ENCODE measurements at regions not wholly inside any gene's neighbourhood (a gene's known extent, or its start where the extent isn't known, plus 50 kb on each side); places are given as distances from the start of the nearest gene placed in this dataset.

DNA sequence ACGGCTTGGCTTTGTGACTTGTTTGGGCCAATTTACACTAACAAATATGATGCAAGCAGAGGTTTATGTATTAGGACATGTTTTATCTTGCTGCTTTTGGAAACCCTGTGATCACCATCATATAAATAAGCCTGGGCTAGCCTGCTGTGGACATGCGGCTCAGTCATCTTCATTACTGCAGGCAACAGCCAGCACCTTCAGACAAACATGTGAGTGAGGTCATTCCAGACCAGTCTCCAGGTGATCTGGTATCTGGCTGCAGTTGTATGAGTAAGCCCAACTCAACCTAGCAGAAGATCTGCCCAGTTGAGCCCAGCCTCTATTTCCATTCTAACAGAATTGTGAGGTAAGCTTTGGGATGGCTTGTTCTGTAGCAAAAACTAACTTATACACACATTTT lies 254.6 kb upstream of the ATP5MC3 start:
- FAIRE-seq (no peak), DNase-seq (ENCODE audit: low read depth in 1 of 2, low spot score in 2 of 2) (no peak)
- Histone ChIP-seq H2AFZ (ENCODE audit: low read length) (no peak overlapping the region), H3K4me1 (replicated peaks in 1 of 4; ENCODE audit: control insufficient read depth in 3 of 4, insufficient read depth in 4 of 4, low read length in 3 of 4) (no peaks in the 10 kb centered on the region), H3K56ac (replicated peaks; ENCODE audit: insufficient read length, low read depth, low read length) (no peak overlapping the region), H4K20me1 (replicated peaks in 1 of 2; ENCODE audit: control insufficient read depth in 1 of 2, insufficient read depth in 2 of 2, low read length in 2 of 2) (no peaks in the 10 kb centered on the region), H2BK12ac (ENCODE audit: low read depth, low read length) (no peak overlapping the region), H3K4ac (replicated peaks; ENCODE audit: insufficient read length, low read depth, low read length) (no peak overlapping the region), H3K79me2 (ENCODE audit: control insufficient read depth in 1 of 2, insufficient read depth in 2 of 2, low read length in 2 of 2) (no peaks in the 10 kb centered on the region), H3K23me2 (ENCODE audit: low read depth, low read length) (no peaks in the 10 kb centered on the region), H3K27ac (ENCODE audit: low read depth, low read length) (no peak overlapping the region), H3K4me2 (ENCODE audit: insufficient read depth in 1 of 2, low read depth in 2 of 2, low read length in 2 of 2) (no peak overlapping the region), H4K5ac (ENCODE audit: insufficient read length, low read depth, low read length) (no peak overlapping the region), H2AK5ac (ENCODE audit: low read depth, low read length) (no peak overlapping the region), H3K18ac (ENCODE audit: extremely low read depth, low read length) (no peak overlapping the region), H2BK15ac (ENCODE audit: low read length) (no peak overlapping the region), H3K36me3 (ENCODE audit: control insufficient read depth in 2 of 4, insufficient read depth in 4 of 4, low read length in 3 of 4) (no peaks in the 10 kb centered on the region), H2BK20ac (ENCODE audit: low read length) (no peak overlapping the region), H2BK120ac (replicated peaks; ENCODE audit: low read depth, low read length) (no peak overlapping the region), H4K8ac (ENCODE audit: extremely low read depth, insufficient read depth, low read length) (no peak overlapping the region), H3K9me3 (ENCODE audit: insufficient read depth in 2 of 2, low read depth in 1 of 2, low read length in 1 of 2) (no peaks in the 10 kb centered on the region), H3K27me3 (replicated peaks in 1 of 4; ENCODE audit: control insufficient read depth in 3 of 4, extremely low read depth in 1 of 4, insufficient read depth in 3 of 4, low read length in 3 of 4) (no peaks in the 10 kb centered on the region), H3K79me1 (ENCODE audit: low read depth, low read length) (no peaks in the 10 kb centered on the region), H3K4me3 (ENCODE audit: extremely low read depth in 1 of 4, insufficient read depth in 2 of 4, low read depth in 3 of 4, low read length in 4 of 4) (no peak overlapping the region), H3K9ac (replicated peaks in 1 of 4; ENCODE audit: extremely low read depth in 1 of 4, low read depth in 3 of 4, low read length in 3 of 4) (no peak overlapping the region), H4K91ac (replicated peaks; ENCODE audit: insufficient read length, low read length) (no peak overlapping the region), H3K23ac (ENCODE audit: insufficient read length) (no peak overlapping the region), H3K14ac (ENCODE audit: insufficient read length) (no peak overlapping the region), H2BK5ac (ENCODE audit: low read depth, low read length) (no peak overlapping the region)
- ChIA-PET POLR2A (ENCODE audit: partially characterized antibody) (no interaction called here), CTCF (ENCODE audit: partially characterized antibody) (interaction anchor here (0.8 to 1.7 kb wide), 2 partner anchors 20 to 105 kb away, joined by 3 to 7 read pairs; no protein-coding TSS in a partner anchor)
- TF ChIP-seq YY1 (IDR thresholded peaks at IDR 0.05; ENCODE audit: low read depth, low read length) (no peak), MAFK (IDR thresholded peaks at IDR 0.05; ENCODE audit: low read depth, low read length) (no peak), RFX5 (IDR thresholded peaks at IDR 0.05; ENCODE audit: borderline replicate concordance, low read depth, low read length) (no peak), HDAC6 (IDR thresholded peaks at IDR 0.05; ENCODE audit: low read depth, low read length) (no peak), KDM5A (IDR thresholded peaks at IDR 0.05; ENCODE audit: low read length) (no peak), SAP30 (IDR thresholded peaks at IDR 0.05; ENCODE audit: insufficient read depth, insufficient replicate concordance, low read length) (no peak), RAD21 (IDR thresholded peaks at IDR 0.05 in 1 of 2, conservative IDR thresholded peaks at IDR 0.05 in 1 of 2; ENCODE audit: low read depth in 2 of 2, low read length in 2 of 2) (no peak), SIRT6 (IDR thresholded peaks at IDR 0.05; ENCODE audit: low read length) (no peak), POLR2A (IDR thresholded peaks at IDR 0.05; ENCODE audit: control extremely low read depth in 1 of 2, low read depth in 2 of 2, low read length in 2 of 2) (no peak), BACH1 (IDR thresholded peaks at IDR 0.05; ENCODE audit: low read length) (no peak), TAF7 (optimal IDR thresholded peaks at IDR 0.05; ENCODE audit: borderline replicate concordance, low read depth, low read length) (no peak), RBBP5 (IDR thresholded peaks at IDR 0.05; ENCODE audit: borderline replicate concordance, low read depth, low read length) (no peak)
- TF ChIP-seq, protein P1, sequence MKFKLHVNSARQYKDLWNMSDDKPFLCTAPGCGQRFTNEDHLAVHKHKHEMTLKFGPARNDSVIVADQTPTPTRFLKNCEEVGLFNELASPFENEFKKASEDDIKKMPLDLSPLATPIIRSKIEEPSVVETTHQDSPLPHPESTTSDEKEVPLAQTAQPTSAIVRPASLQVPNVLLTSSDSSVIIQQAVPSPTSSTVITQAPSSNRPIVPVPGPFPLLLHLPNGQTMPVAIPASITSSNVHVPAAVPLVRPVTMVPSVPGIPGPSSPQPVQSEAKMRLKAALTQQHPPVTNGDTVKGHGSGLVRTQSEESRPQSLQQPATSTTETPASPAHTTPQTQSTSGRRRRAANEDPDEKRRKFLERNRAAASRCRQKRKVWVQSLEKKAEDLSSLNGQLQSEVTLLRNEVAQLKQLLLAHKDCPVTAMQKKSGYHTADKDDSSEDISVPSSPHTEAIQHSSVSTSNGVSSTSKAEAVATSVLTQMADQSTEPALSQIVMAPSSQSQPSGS (IDR thresholded peaks at IDR 0.05; ENCODE audit: low read length) = no peak
- WGBS, 2 experiments (ENCODE audit: extremely low coverage in 1 of 2, insufficient coverage in 1 of 2, insufficient read length in 1 of 2, insufficient replicate concordance in 2 of 2, low coverage in 1 of 2, low lambda C conversion rate in 2 of 2, missing lambda C conversion rate in 1 of 2) = 88% methylated on average over 2 of the region's 2 CpGs; no CpG with 5 or more reads in 1 of the 2 experiments

All from H1 (cell line).